ENCODE measurements at regions not wholly inside any gene's neighbourhood (a gene's known extent, or its start where the extent isn't known, plus 50 kb on each side); places are given as distances from the start of the nearest gene placed in this dataset.

DNA sequence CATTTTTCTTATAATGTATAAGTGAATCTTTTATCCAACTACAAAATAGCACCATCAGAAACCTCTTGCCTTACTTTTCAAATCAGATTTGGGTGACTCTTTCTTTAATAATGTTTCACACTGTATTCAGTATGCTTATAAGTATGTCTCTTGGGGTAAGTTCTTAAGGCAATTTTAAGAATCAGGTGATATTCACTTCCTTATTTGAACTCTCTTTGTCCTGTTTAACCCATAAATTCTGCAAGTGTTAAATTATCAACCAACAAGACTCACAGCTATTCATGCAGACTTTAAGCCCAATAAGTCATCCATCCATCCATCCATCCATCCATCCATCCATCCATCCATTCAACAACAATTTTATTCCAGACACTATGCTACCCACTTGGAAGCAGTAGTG lies 142.7 kb upstream of the FBXL17 start:
- DNase-seq (ENCODE audit: low read depth) = no peak
- no peak overlapping the region for H3K4me3 ChIP-seq (ENCODE audit: low read depth, low read length)
- TF ChIP-seq CTCF (IDR thresholded peaks at IDR 0.05; ENCODE audit: control insufficient read depth, extremely low read depth, insufficient read depth) = no peak

GRCh38 chr5:108523360-108523759 lies 141.5 kb upstream of the FBXL17 start:
- no peak for DNase-seq (ENCODE audit: low read depth)
- no peak for TF ChIP-seq CTCF (IDR thresholded peaks at IDR 0.05; ENCODE audit: control insufficient read depth, extremely low read depth, insufficient read depth)
- H3K4me3 ChIP-seq (ENCODE audit: low read depth, low read length) = no peak overlapping the region

DNA sequence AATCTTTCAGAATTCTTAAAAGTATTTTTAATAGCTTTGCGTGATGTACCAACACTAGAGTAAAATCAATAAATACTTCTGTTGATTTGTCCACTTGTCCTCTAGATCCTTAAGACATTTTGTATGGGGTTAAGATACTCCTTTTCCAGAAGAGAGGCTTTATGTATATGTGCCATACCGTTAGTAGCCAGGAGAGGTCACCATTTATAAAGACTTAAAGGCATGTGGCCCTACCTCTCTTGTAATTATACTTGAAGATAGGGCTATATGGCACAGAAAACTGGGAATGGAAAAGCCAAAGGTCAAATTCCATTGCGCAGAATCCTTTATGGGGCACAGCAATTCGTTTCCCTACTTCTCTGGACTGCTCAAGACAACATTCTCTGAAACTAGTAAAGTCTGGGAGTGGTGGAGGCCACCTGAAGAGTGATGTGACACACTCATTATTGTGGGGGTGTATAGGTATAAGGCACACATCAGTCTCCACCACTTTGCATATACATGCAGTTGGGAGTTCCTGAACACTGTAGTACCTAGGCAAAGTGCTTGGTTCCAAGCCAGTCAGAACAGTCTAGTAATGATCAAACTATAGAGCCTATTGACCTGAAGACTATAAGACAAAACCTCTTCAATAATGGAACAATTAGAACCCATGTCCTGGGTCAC lies 140.1 kb upstream of the FBXL17 start:
- DNase-seq (ENCODE audit: low read depth) = peak; percentile 44
- no peak overlapping the region for H3K4me3 ChIP-seq (ENCODE audit: low read depth, low read length)
- peak; percentile 81 for TF ChIP-seq CTCF (IDR thresholded peaks at IDR 0.05; ENCODE audit: control insufficient read depth, extremely low read depth, insufficient read depth)

GRCh38 chr5:108521011-108521700 lies 139.3 kb upstream of the FBXL17 start:
- no peak for DNase-seq (ENCODE audit: low read depth)
- H3K4me3 ChIP-seq (ENCODE audit: low read depth, low read length) = no peak overlapping the region
- no peak for TF ChIP-seq CTCF (IDR thresholded peaks at IDR 0.05; ENCODE audit: control insufficient read depth, extremely low read depth, insufficient read depth)

GRCh38 chr5:108516785-108517184 lies 134.9 kb upstream of the FBXL17 start:
- no peak overlapping the region for H3K4me3 ChIP-seq (ENCODE audit: low read depth, low read length)
- DNase-seq (ENCODE audit: low read depth) = no peak
- TF ChIP-seq CTCF (IDR thresholded peaks at IDR 0.05; ENCODE audit: control insufficient read depth, extremely low read depth, insufficient read depth) = no peak

GRCh38 chr5:108515517-108516105 lies 133.7 kb upstream of the FBXL17 start:
- no peak for TF ChIP-seq CTCF (IDR thresholded peaks at IDR 0.05; ENCODE audit: control insufficient read depth, extremely low read depth, insufficient read depth)
- no peak for DNase-seq (ENCODE audit: low read depth)
- no peak overlapping the region for H3K4me3 ChIP-seq (ENCODE audit: low read depth, low read length)

Measured in LNCaP clone FGC (cell line).